GM18870 (cell line): ENCODE measurements at regions not wholly inside any gene's neighbourhood (a gene's known extent, or its start where the extent isn't known, plus 50 kb on each side); places are given as distances from the start of the nearest gene placed in this dataset.

Experiments
- ATAC-seq: cut with Tn5 transposase; IDR thresholded peaks from one replicate; pipeline ENCODE4 v1.9.1; 2021; ENCODE audit warnings: moderate library complexity; ENCODE audit not compliant: unreplicated experiment

DNA sequence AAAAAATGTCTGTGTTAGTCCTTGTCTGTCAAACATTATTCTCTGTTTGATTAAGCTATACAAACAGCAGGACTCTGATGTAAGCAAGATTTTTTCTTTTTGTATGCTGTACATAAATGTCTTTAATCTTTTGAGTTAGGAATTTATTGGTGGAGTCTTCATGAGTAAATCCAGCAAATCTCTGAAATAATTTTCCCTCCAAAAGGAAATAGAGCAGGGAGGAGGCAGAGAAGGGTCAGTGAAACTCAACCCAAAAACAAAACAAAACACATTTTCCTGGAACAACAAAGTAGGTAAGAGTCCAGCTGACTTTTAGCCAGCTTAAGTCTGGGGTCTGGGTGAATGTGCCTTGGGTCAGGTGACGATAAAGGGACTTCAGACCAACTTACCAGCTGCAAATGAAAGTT is 113.7 kb downstream of the FOXA2 start:
- no peak for ATAC-seq

DNA sequence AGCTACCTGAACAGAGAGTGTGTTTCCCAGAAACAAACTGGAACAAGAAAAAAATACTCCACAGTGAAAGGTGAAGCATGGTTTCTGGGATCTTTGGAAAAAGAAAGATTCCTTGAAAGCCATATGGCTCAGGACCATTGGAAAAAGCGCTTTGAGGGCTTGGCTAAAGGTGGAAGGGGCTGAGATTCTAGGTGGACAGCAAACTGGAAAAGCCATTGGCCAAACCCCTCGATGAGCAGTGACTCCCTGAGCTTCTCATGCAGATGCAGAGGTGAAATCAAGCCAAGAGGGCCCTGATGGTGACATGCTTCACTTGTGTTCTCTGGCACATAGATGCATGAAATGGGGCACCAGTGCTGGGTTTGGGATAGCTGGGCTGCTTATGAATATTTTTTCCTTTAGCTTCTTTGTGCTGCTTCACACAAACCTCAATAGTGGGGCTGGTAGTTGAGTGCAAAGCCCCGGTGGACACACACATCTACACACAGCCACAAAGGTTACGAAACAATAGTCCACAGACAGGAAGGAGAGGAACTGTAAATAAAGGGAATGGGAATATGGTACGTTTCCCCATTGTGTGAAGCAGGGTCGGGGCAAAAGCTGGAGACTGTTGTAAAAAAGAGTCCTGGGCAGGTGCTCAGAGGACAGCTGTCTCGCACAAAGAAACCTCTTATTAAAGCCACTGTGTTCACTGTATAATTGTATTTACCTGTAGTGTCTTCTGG is 117.8 kb downstream of the FOXA2 start:
- no peak for ATAC-seq

DNA sequence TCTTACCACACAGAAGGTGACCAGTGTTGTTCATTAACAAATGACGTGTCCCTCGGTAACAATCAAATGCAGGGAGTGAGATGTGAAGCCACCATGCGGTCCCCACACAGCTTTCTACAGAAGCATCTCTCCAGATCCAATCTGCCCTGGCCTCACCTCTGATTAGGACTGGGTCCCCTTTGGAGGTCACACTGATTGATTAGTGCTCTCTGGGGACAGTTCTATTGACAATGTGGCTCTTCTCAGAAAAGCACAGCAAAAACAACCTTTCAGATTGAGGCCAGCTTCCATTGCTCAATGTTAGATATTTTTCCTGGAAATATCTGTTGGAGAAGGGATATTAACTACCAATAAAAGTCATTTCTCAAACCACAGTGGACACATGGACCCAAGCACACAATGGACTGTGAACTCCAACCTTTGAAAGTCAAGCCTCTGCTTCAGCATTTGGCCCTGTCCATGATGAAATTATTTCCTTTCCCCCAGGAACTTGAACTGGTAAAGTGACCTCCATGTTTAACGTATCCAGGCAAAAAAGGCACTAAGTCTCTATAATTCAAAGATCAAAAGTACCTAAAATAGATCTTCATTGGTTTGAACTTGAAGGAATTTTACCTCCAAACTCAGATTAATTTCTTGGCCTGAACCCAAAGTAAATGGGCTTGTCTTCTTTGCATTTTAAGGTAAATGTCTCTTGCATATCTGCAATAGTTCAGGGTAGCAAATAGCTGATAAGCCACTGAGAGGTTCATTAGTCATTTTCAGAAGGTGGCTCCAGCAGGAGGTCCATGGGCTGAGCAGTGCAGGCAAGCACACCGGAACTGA is 118.5 kb downstream of the FOXA2 start:
- ATAC-seq = no peak

DNA sequence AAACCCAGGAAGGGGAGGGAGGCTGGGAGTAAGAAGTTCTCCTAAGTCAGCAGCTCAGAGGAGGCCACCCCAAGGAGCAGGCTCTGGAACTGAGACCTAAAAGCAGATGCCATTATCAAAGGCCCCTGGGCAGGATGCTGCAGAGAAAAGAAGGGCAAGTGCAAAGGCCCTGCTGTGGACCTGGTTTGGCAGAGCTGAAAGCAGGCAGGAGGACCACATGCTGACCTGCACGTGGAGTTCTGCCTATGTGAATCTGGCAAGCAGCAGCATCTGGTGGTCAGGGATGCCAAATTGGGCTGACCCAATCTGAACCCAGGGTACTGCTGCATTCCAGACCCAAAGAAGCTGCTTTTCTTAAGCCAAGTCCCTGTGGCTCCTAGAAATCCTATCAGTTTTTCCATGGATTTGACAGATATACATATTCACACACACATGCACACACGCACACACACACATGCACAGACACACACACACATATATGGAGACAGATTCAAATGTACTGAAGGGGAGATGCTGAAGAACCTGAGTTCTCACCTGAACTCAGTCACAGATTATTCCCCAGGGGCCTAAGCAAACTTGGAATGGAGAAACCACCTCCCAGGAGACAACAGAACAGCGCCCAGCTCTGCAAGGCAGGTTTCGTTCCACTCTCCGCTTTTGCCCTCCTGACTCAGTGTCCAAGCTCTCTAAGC is 119.9 kb downstream of the FOXA2 start:
- no peak for ATAC-seq

DNA sequence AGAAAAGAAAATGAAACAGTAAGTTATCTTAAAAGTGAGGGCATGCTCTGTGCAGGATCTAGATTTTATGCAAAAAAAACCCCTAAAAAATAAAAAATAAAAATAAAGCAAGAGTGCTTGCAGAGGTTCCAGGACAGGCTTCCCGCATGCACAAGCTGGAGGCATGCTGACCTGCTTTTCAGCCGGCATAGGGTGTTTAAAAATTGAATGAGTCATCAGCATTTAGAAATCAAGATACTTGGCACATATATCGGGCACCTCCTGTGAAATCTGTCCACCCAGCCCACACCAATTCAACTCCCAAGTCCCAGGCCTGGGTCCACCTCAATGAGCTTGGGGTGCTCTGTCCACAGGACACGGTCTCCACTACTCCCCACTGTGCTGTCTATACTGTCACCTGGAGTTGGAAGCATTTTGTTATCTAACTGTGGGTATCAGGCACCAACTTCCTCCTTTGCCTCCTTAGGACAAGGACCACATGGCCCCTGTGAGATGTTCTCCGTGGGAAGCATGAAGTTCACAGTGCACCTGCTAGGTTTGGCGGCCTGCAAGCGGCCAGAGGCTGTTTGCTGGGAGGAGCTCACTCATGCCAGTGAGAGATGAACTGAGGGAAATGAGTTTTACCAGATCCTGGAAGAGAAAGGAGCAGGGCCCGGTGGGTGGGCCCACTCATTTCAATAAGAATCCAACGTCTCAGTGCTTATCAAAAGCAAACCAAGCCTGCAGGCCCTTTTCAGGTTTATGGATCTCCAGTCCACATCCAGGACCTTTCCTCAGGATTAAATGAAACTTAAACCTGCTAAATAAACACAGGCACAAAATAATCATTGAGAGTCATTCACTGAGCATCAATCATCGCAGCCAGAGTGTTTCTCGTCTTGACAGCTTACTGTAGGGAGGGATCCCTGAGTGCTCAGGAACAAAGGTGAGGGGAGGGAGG is 121.1 kb downstream of the FOXA2 start:
- no peak for ATAC-seq

DNA sequence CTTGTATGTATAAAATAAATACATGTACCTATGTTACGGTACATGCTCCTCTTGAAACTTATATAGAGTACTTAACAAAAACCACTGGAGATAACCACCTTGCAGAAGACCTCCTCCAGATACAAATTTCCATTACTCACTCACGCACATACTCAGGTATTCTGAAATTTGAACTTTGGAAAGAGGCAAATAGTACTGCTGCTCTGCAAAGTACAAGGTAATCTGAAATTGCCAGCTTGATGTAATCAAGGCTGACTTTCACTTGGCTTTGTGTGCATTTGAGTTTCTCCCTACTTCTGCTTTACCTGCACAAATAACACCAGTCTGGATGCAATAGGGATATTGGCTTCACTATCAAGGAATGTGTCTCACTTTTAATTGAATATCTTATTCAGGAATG is 123.6 kb downstream of the FOXA2 start:
- ATAC-seq = no peak

DNA sequence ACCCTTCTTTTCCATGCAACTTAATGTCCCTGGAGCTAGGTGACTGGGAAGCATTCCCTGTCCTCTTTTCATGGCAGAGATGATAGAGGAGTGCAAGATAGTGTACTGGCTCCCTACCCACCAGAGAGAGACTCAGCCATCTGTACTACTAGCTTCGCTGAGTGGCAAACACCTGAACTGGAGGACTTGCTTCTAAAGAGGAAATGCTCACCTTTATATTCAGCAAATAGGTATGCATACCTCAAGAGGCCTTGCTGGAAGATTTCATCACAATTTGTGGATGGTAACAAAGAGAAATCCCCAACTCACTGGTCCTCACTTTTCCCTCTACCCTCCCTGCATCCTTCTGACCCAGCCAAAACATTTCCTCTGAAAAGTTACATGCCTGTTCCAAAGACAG is 124.1 kb downstream of the FOXA2 start:
- no peak for ATAC-seq

DNA sequence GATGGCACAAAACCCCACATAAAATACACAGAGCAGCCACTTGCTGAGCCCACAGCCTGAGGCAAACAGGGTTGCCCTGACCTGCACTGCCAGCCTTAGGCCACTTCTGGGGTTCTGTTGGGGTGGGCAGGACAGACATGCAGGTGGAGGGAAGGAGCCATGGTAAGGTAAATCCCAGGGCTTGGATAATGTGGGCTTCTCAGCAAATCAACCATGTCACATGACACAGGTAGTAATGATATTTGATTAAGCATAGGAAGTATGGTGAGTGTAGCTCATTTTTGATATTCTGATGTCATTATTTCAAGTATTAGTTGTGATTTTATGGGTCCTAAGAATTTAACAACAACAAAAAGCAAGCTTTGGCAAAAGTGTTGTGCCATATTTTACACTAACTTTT is 124.6 kb downstream of the FOXA2 start:
- no peak for ATAC-seq

DNA sequence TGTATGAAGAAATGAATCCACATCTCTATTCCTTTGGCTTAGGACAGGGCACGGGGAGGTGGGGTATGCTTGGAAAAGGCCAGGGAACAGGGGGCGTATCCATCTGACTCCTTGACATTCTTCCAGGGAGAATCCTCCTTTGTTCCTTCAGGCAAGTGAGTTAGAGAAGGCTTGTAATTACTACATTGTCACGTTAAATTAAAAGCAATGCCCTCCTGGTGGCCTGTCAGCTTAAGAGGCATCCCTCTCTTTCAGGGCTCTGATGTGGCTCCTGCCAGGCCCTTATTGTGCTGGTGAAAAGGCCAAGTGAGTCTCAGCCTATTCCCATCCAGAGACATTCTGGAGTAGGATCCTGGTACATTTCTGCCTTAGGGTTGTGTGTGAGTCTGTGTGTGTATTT is 128.3 kb downstream of the FOXA2 start:
- no peak for ATAC-seq

DNA sequence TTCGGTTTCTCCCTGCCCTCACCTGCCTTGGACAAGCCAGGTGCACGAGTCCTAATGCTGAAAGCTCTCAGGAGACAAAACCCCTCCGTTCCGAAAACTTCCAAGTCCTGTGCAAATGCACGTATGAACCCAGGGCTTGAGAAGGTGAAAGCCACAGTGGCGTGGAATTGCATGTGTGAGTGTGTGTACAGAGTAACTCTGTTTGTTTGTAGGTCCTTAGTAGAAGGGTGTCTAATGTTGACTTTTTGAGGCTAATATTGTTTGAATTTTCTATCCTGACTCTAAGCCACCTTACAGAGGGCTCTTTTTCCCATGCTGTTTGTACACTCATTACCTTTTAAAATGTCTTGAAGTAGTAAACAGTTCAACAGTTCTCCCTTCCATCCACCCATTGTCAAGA is 129.1 kb downstream of the FOXA2 start:
- no peak for ATAC-seq

DNA sequence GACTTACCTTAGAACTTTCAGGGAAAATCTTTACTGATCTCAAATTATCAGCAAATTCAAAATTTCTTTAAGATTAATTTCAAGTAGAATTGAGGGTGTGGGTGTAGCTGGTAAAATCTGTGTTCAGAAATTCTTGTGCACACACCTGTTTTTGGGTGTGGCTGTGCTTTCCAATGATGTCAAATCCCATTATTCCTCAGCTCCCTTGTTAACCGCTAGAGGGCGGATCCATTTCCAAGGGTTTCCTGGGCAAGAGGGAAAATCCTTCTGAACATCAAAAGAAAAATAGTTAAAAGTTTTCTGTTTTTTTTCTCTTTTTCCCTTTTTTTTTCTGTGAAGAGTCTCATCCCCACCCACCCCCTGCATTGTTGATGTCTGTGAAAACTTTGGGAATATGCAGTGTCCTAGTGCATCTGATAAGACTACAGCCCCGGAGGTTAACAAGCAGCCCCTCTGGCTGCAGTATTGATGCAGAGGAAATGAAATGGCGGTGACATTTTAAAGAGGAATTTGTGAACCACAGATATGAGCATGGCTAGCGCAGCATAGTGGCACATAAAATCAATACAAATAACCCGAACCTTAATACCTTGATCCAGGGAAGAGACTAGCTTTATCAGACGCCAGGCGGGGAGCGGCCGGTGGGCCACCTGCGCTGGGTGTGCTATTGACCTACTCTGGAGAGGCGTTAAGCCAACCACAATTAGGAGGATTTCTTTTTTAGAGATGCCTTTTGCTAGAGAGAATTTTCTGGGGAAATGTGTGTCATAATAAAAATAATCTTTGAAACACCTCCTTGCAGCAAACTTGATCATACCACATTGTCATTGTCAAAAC is 130.9 kb downstream of the FOXA2 start:
- ATAC-seq = no peak

DNA sequence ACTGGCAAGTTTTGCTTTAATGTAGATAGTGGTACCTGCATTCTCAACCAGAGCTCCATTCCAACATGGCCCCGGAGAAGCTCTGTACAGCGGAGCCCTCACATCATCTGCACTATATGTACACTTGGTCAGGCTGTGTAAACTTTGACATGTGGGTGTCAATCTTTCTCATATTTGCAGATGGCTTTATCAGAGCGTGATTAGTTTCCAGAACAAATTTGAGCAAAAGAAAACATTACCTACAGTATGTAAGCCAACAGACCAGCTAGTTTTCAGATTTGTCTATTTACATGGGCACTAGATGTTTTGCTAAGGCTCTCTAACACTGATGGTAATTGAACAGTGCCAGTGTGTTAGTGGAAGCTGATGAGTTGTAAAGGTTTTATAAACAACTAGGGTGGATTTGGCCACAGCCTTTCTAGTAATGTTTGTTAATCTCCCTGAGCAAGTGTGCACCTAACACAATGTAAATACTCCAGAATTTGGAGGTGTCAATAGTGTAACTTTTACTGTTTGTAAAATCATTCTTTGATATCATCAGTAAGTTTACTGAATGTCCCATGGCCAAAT is 131.8 kb downstream of the FOXA2 start:
- ATAC-seq = no peak

DNA sequence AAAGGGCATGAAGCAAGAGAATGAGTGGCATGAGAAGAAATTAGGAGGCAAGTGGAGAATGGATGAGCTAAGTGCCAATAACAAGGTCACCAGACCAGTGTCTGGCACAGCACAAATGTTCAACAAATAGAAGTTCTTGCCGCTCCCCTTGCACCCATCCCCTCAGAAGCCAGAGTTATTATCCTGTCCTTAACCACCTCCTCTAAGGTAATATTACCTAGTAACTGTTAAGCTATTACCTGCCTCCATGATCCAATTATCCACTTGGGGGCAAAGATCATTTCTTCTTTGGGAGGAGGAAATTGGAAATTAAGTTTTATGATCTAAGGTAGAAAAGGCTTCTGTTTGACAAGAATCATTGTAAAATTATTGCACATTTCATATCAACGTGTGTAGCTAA is 133.8 kb downstream of the FOXA2 start:
- no peak for ATAC-seq

DNA sequence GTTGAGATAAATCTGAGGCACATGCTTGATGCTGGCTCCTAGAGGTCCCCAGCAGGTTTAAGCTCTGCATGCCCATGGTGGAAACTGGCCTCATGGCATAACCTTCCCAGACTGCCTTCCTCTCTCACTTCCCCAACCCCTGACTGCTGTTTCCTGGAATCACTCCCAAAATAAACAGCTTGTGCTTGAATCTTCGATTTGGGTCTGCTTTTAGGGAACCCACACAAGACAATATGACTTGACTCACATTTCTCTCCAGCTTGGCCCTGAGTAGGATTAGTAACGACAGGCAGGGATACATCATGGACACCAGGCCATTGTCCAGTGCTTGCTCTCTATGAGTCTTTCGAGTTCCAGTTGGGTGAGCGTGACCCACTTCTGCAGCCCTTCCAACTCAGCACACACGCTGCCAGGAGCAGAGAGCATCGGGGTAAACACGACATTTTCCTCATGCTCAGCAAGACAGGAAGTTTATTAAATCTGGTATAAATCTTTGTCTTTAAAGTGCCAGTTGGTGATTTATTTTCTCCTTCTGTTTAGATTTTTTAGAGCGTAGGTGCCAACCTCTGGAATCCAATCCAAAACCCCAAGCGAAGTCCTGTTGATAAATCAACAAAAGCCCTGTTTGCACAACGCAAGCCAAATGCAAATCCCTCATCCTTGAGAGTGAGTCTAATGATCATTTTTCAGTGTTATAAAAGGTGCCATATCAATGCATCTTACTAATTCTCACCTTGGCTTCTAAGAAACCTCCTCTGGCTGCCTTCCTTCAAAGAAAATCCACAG is 135.0 kb downstream of the FOXA2 start:
- no peak for ATAC-seq

DNA sequence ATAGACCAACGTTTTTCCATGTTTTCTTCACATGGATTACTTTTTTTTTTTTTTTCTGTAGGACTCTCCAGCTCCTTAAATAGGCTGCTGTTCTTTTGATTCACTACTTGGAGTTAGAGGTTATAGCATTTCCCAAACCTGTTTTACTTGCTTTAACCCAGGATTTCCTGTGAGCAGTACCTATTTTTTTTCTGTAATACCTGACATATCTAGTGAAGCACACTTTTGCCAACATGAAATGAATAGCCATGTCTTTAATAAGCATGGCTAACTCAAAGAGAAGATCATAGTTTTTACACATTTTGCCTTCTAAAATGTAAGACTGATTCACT is 137.0 kb downstream of the FOXA2 start:
- no peak for ATAC-seq

DNA sequence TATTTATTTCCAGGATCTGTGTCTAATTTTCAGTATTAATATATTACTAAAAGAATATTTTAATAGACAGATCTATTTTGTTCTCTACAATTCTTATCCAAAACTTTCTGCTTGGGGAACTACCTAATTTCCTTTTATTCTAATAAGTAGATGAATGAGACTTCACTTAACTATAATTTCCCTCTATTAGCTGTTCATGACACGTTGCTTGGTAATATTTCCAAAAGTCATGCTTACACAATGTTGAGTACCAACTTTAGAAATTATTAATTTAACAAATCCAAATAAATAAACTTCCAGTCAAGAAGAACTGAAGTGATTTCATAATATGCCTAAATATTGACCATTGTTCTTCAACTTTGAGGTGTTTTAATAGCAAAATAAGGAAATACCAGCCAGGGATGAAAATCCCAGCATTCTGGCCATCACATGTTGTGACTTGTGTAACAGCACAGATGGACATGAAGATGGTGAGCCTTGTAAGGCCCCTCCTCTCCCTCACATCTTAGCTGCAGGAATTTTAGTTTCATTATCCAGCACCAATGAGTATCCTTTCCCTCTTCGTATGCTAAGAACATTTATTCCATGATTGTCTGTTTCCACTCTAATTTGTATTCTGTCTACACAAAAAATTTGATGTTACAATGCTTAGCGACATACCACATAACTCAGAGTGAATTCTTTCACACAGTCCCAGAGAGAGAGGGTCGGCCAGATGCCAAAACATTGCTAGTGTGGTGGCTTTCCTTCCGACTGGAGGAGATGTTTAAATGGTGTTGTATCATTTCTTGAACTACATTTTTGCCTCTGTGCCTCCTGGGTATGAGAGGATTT is 137.5 kb downstream of the FOXA2 start:
- no peak for ATAC-seq

DNA sequence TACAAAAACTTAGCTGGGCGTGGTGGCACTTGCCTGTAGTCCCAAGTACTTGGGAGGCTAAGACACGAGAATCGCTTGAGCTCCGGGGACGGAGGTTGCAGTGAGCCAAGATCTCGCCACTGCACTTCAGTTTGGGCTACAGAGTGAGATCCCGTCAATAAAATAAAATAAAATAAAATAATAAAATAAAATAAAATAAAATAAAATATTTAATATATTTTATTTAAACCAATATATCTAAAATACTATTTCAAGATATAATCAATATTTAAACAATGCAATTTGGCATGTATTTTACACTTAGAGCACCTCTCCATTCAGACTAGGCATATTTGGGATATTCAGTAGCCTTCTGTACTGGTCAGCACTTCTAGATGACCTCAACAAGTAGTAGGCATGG is 142.1 kb downstream of the FOXA2 start:
- no peak for ATAC-seq

DNA sequence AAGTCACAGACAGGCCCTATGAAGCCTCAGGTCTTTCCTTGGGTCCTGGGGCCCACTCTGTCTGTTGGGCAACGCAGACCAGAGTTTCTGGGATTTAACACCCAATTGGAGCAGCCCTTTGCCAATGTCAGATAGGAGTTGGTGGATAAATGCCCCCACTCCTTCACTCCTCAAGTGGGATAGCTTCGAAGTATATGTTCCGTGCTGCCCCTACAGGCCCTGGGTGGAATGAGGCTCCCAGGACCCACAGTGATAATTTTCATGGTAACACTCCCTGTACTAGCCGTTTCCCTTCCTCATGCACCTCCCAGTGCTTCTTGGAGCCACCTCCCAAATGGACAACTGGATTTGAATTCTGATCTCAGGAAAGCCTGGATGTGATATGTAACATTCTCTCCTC is 145.4 kb downstream of the FOXA2 start:
- ATAC-seq = no peak
